ENCODE measurements at regions not wholly inside any gene's neighbourhood (a gene's known extent, or its start where the extent isn't known, plus 50 kb on each side); places are given as distances from the start of the nearest gene placed in this dataset.

DNA sequence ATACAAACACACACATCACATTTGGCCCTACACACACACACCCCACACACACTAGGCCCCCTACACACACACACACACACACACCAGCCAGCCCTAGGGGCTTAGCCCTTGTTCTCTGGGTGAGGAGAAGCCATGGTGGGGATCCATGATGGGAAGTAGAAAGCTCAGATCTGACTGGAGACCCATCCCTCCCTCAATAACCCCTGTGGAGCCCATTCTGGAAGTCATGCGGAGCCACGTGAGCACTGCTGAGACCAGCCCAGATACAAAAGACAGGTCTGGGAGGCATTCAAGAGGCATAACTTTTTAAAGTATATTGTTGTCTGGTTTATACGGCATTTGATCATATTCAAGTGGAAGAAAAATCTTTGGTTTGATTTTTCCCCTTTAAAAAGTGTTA lies 448.5 kb downstream of the SOX6 start:
- no peak overlapping the region for H2AFZ ChIP-seq (ENCODE audit: low read length)
- POLR2A ChIA-PET: no interaction called here

More for the DNA sequence above, 448.5 kb downstream of the SOX6 start:
- TF ChIP-seq RFX3 (CRISPR knock-in tag; IDR thresholded peaks at IDR 0.05): no peak
- no peak for TF ChIP-seq ZMYM2 (CRISPR knock-in tag; IDR thresholded peaks at IDR 0.05)
- no peak for TF ChIP-seq ZNF75D (CRISPR knock-in tag; IDR thresholded peaks at IDR 0.05; ENCODE audit: borderline replicate concordance)
- TF ChIP-seq PLRG1 (conservative IDR thresholded peaks at IDR 0.05): no peak
- TF ChIP-seq CEBPZ (IDR thresholded peaks at IDR 0.05; ENCODE audit: low read length): no peak
- no peak for TF ChIP-seq ZNF44 (CRISPR knock-in tag; IDR thresholded peaks at IDR 0.05)
- ATAC-seq (no peak), FAIRE-seq (no peak), DNase-seq (ENCODE audit: low spot score) (no peak)
- intact Hi-C loops (cut with micrococcal nuclease; ENCODE audit: unreplicated experiment): no loop called here
- no TSS peak for BruUV-seq (replicated peaks)
- in situ Hi-C loops (cut with HindIII; ENCODE audit: extremely low pct_ligation_motif_present, low pct_unique_long_range_greater_than_20kb): no loop called here
- no peak overlapping the region for H3K9ac ChIP-seq (ENCODE audit: insufficient read depth, low read depth, low read length)
- no peaks in the 10 kb centered on the region for H4K20me1 ChIP-seq (ENCODE audit: insufficient read depth, low read length)
- H3K4me1 ChIP-seq (ENCODE audit: insufficient read depth, low read length): no peaks in the 10 kb centered on the region
- no peaks in the 10 kb centered on the region for H3K36me3 ChIP-seq (replicated peaks in 1 of 2; ENCODE audit: control insufficient read depth in 1 of 2, insufficient read depth in 2 of 2, low read length in 2 of 2)
- no peaks in the 10 kb centered on the region for H3K9me3 ChIP-seq (ENCODE audit: low read length)
- peaks cover 0 to 7% of the 10 kb centered on the region in 2 experiments; a peak in 2 of 5 replicates for H3K27me3 ChIP-seq (ENCODE audit: control insufficient read depth in 1 of 2, insufficient read depth in 2 of 2, low read length in 2 of 2)
- 80% methylated on average over 3 of the region's 3 CpGs for WGBS (ENCODE audit: low lambda C conversion rate)
- H3K4me2 ChIP-seq (ENCODE audit: low read depth, low read length): no peak overlapping the region
- H3K4me3 ChIP-seq (replicated peaks in 1 of 3; ENCODE audit: insufficient read depth in 1 of 3, low read depth in 2 of 3, low read length in 3 of 3): no peak overlapping the region
- H3K27ac ChIP-seq (ENCODE audit: extremely low read length, insufficient read depth, low read length): no peak overlapping the region
- no peaks in the 10 kb centered on the region for H3K79me2 ChIP-seq (ENCODE audit: insufficient read depth, low read length)
- CTCF ChIA-PET (ENCODE audit: low intra/inter-chr PET ratio, low total read pairs): no interaction called here
